GM10266 (cell line): ENCODE measurements at regions not wholly inside any gene's neighbourhood (a gene's known extent, or its start where the extent isn't known, plus 50 kb on each side); places are given as distances from the start of the nearest gene placed in this dataset.

Experiments used
- DNase-seq: peaks from one replicate; pipeline ENCODE4 v3.0.0; 2012; ENCODE audit errors: extremely low spot score
- CTCF ChIP-seq: IDR thresholded peaks from 2 replicates; pipeline ENCODE4 v1.5.1; 2012; ENCODE audit warnings: mild to moderate bottlenecking, low read depth; ENCODE audit not compliant: control insufficient read depth, insufficient read depth; ENCODE audit errors: missing control alignments

- TF ChIP-seq CTCF, result no peak
- no peak for DNase-seq
Measured at GRCh38 chr22:47710135-47710534, 947.7 kb downstream of the TBC1D22A start.

GRCh38 chr22:47705350-47705749 is 942.9 kb downstream of the TBC1D22A start:
- no peak for DNase-seq
- no peak for TF ChIP-seq CTCF

- TF ChIP-seq CTCF, result no peak
- no peak for DNase-seq
Measured at GRCh38 chr22:47698906-47699305, 936.5 kb downstream of the TBC1D22A start.

GRCh38 chr22:47697861-47698260 is 935.4 kb downstream of the TBC1D22A start:
- TF ChIP-seq CTCF, result no peak
- no peak for DNase-seq

- TF ChIP-seq CTCF, result no peak
Measured at GRCh38 chr22:47696776-47697175, 934.3 kb downstream of the TBC1D22A start.

GRCh38 chr22:47695176-47695575 is 932.7 kb downstream of the TBC1D22A start:
- DNase-seq, result no peak
- no peak for TF ChIP-seq CTCF

More at GRCh38 chr22:47696776-47697175, 934.3 kb downstream of the TBC1D22A start:
- DNase-seq, result no peak

- no peak for TF ChIP-seq CTCF
- DNase-seq, result no peak
Measured at GRCh38 chr22:47694536-47695130, 932.2 kb downstream of the TBC1D22A start.
